DMS153 treated with DMSO at 0.1 percent for 48 hours (cell line): ENCODE measurements at regions not wholly inside any gene's neighbourhood (a gene's known extent, or its start where the extent isn't known, plus 50 kb on each side); places are given as distances from the start of the nearest gene placed in this dataset.
"Not testable (repeated sequence)": the region's sequence is repeated elsewhere in the genome, so short reads cannot be mapped to it uniquely, and the experiment has no call there.

Experiments used
- DNase-seq: peaks from one replicate; lab custom pipeline; 2025; ENCODE audit not compliant: unreplicated experiment; lab: John Stamatoyannopoulos, UW

DNA sequence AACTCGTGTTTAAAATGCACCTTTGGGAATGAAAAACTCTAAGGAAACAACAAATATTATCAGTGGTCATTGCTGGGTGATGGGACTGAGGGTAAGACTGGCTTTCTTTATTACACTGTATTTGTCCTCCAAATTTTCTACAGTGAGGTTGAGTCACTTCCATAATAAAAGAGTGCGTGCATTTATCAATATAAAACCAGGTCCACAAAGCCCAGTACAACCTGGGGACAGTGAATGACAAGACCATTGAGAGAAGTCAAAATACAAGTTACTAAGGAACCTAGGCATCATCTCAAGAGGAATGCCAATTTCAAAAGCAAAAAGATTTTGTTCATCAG, 76.4 kb downstream of the MAGED4 start:
- DNase-seq: no peak

- DNase-seq: peak; percentile 29
Observed at GRCh38 chrX:52261463-52262194, 76.9 kb downstream of the MAGED4 start.

DNA sequence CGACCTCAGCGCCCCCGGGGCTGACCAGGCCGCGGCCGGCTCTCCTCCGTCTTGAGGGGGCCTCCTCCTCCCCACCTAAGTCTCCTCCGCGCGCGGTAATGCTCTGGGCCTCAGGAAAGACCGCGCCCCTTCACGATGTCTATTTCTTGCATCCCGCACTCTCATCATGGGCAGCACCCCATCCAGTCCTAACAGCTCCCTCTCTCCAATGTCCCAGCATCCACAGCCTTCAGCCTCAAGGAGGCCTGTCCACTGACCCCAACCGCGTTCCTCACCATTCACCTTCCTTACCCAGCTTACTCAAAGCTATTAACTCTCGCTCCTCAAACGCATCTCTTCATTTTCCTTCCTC, 77.5 kb downstream of the MAGED4 start:
- DNase-seq: no peak

DNA sequence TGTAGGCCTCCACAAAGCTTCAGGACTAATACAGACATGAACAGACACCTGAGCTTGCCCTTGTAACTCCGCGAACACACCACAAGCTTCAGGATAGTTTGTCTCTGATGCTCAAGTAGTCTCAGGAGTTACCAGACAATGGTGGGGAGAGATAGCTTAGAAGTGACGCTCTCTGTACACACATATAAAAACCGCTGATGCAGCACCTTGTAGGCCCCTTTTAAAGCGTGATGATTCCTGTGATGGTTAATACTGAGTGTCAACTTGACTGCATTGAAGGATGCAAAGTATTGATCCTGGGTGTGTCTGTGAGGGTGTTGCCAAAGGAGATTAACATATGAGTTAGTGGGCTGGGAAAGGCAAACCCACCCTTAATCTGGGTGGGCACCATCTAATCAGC, 78.7 kb downstream of the MAGED4 start:
- no peak for DNase-seq

GRCh38 chrX:52265713-52266112, 81.0 kb downstream of the MAGED4 start:
- DNase-seq: no peak

DNA sequence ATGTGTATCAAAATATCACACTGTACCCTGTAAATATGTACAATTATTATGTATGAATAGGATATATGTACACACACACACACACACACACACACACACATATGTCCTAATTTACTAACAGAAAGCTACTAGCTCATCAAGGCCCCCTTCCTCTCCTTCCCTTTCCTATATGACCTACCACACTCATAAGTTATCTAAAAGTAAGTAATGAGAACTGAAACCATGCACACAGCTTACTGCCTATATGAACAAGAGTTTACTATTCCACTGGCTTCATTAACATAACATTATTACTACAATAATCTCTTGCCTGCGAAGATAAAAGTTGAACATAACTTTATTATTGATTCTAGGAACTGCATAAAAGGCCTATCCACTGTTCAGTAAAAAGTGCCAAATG, 83.8 kb downstream of the MAGED4 start:
- DNase-seq: not testable (repeated sequence)

DNA sequence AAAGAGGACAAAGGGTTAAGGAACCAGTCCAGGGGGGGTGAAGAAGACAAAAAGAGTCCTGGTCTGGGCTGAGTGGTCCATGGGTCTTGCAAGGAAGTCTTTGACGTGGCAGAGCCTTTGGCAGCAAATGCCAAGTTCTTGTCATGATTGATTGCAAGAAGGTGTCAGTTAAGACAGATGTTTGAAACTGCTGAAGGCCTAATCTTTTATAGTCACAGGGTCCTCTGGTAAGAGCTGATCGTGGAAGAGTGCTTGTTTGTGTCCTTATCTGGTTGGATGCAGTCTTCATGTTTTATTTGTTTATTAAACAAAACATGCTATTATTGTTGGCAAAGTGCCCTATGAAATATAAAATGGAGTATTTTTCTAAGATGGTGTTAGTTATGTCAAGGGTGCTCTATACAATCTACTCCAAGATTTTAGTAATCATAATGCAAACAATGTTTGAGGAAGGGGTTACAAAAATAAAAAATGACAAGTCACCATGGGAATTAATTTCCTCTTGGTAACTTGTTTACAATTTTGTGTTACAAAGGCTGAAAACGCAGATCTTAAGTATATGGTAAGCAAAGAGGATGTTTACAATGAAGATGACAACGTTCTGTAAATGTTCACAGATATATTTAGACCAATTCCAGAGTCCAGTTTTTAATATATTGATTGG, 85.9 kb downstream of the MAGED4 start:
- DNase-seq: no peak

- no peak for DNase-seq
Observed at GRCh38 chrX:52271206-52271605, 86.5 kb downstream of the MAGED4 start.

DNA sequence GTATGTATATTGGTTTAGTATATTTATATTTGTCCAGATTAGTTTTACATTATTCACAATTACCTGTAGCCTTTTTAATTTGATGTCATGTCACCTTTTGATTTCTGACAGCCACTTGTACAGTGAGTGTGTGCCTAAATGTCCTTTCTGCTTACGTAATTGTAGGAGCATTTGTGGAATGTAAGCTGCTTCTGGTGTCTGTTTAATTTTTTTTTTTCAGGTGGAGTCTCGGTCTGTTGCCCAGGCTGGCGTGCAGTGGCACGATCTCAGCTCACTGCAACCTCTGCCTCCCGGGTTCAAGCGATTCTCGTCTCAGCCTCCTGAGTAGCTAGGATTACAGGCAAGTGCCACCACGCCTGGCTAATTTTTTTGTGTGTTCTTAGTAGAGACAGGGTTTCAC, 91.2 kb upstream of the XAGE2 start:
- no peak for DNase-seq

- DNase-seq: no peak
Observed at GRCh38 chrX:52280812-52281211, 88.0 kb upstream of the XAGE2 start.

GRCh38 chrX:52284865-52285264, 84.0 kb upstream of the XAGE2 start:
- no peak for DNase-seq

DNA sequence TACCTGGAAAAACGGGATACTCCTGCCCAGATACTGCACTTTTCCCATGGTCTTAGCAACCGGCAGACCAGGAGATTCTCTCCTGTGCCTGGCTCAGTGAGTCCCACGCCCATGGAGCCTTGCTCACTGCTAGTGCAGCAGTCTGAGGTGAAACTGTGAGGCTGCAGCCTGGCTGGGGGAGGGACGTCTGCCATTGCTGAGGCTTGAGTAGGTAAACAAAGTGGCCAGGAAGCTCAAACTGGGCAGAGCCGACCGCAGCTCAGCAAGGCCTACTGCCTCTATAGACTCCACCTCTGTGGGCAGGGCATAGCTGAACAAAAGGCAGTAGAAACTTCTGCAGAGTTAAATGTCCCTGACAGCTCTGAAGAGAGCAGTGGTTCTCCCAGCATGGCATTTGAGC, 69.9 kb upstream of the XAGE2 start:
- DNase-seq: not testable (repeated sequence)

DNA sequence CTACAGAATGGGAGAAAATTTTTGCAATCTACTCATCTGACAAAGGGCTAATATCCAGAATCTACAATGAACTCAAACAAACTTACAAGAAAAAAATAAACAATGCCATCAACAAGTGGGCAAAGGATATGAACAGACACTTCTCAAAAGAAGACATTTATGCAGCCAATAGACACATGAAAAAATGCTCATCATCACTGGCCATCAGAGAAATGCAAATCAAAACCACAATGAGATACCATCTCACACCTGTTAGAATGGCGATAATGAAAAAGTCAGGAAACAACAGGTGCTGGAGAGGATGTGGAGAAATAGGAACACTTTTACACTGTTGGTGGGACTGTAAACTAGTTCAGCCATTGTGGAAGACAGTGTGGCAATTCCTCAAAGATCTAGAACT, 60.3 kb upstream of the XAGE2 start:
- DNase-seq: not testable (repeated sequence)
